ENCODE measurements at regions not wholly inside any gene's neighbourhood (a gene's known extent, or its start where the extent isn't known, plus 50 kb on each side); places are given as distances from the start of the nearest gene placed in this dataset.

DNA sequence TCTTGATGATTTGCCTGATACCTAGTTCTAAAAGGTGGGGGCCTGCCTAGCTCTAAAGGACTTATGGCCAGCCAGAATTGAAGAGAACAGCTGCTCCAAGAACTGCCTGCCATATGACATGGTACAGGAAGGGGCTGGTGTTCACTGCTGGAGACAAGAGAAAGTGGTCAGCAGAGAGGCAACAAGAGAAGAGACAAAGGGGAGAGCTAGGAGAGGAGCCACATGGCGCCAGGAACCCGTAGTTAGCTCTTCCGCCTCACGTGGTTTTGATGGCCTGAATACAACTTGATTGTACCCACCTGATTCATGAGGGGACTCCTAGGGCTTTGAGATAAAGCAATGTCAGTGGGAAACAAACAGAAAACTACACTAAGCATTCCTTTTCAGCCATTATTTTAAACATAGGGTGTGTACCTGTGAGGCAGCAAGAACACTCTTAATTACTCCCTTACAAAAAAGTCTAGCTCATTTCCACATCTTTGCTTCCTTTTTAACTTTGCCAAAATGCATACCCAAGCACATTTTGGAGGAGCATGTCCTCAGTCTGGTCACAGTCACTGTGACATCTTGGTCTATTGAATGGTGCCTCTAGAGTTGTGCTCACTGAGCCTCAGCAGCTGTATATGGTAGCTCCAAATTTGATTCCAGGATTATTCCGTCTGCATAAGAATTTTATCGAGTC, 71.6 kb downstream of the CCDC71L start:
- TF ChIP-seq GLIS3 (CRISPR knock-in tag; IDR thresholded peaks at IDR 0.05), result no peak
- TF ChIP-seq TOX (CRISPR knock-in tag; IDR thresholded peaks at IDR 0.05; ENCODE audit: borderline replicate concordance), result no peak
- TF ChIP-seq CSDC2 (CRISPR knock-in tag; IDR thresholded peaks at IDR 0.05), result no peak
- no peak for TF ChIP-seq ARNTL (CRISPR knock-in tag; IDR thresholded peaks at IDR 0.05; ENCODE audit: borderline replicate concordance, low read depth)
- TF ChIP-seq, protein P1, sequence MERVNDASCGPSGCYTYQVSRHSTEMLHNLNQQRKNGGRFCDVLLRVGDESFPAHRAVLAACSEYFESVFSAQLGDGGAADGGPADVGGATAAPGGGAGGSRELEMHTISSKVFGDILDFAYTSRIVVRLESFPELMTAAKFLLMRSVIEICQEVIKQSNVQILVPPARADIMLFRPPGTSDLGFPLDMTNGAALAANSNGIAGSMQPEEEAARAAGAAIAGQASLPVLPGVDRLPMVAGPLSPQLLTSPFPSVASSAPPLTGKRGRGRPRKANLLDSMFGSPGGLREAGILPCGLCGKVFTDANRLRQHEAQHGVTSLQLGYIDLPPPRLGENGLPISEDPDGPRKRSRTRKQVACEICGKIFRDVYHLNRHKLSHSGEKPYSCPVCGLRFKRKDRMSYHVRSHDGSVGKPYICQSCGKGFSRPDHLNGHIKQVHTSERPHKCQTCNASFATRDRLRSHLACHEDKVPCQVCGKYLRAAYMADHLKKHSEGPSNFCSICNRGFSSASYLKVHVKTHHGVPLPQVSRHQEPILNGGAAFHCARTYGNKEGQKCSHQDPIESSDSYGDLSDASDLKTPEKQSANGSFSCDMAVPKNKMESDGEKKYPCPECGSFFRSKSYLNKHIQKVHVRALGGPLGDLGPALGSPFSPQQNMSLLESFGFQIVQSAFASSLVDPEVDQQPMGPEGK (CRISPR knock-in tag; IDR thresholded peaks at IDR 0.05; ENCODE audit: borderline replicate concordance), result no peak
- TF ChIP-seq ISL1 (CRISPR knock-in tag; IDR thresholded peaks at IDR 0.05), result no peak

Data from SK-N-SH treated with all-trans-retinoic acid at 6 μM for 48 hours (cell line).